WTC11 (cell line): ENCODE measurements at regions not wholly inside any gene's neighbourhood (a gene's known extent, or its start where the extent isn't known, plus 50 kb on each side); places are given as distances from the start of the nearest gene placed in this dataset.

Experiments
- ATAC-seq: fragments of 200-7000 bp; cut with Tn5 transposase; 2 replicates; pipeline ENCODE4 v1.10.0; 2021; ENCODE audit warnings: mild to moderate bottlenecking, moderate library complexity
- CTCF ChIA-PET: fragments of 300-600 bp; sonication (Branson Sonifier 250); formaldehyde crosslinking; loops from one replicate; lab custom pipeline; 2021; ENCODE audit warnings: antibody characterized with exemption; lab: Charles Lee
- POLR2A ChIA-PET: fragments of 350-600 bp; sonication (Branson Sonifier 250); formaldehyde crosslinking; loops from one replicate; lab custom pipeline; 2021; ENCODE audit warnings: antibody characterized with exemption; lab: Charles Lee
- DNase-seq: peaks from one replicate; pipeline ENCODE4 v3.0.0; 2021; ENCODE audit warnings: low spot score
- H3K27ac Mint-ChIP-seq: 2 replicates; pipeline ENCODE4 v1.8.0; 2021; ENCODE audit warnings: mixed read lengths
- H3K27me3 Mint-ChIP-seq: 2 replicates; pipeline ENCODE4 v1.8.0; 2021; ENCODE audit warnings: low read depth, mild to moderate bottlenecking, moderate library complexity, mixed read lengths
- H3K36me3 Mint-ChIP-seq: 2 replicates; pipeline ENCODE4 v1.8.0; 2021; ENCODE audit warnings: mixed read lengths
- H3K4me1 Mint-ChIP-seq: 2 replicates; pipeline ENCODE4 v1.8.0; 2022; ENCODE audit warnings: mixed read lengths
- H3K4me3 Mint-ChIP-seq: 2 replicates; pipeline ENCODE4 v1.8.0; 2021; ENCODE audit warnings: mild to moderate bottlenecking, moderate library complexity, mixed read lengths
- H3K9me3 Mint-ChIP-seq: 2 replicates; pipeline ENCODE4 v1.8.0; 2021; ENCODE audit warnings: mixed read lengths
- ATF3 ChIP-seq: sonication (generic); formaldehyde crosslinking; conservative IDR thresholded peaks from 2 replicates; pipeline ENCODE4 v1.8.1; 2022; ENCODE audit warnings: mild to moderate bottlenecking, missing genetic modification reagents
- CREM ChIP-seq: sonication (generic); formaldehyde crosslinking; IDR thresholded peaks from 2 replicates; pipeline ENCODE4 v1.8.1; 2022; ENCODE audit warnings: mild to moderate bottlenecking, missing genetic modification reagents, moderate library complexity
- ERG ChIP-seq: fragments of 250-450 bp; sonication (Bioruptor Pico); IDR thresholded peaks from 2 replicates; pipeline ENCODE4 v1.8.0; 2021; ENCODE audit warnings: mild to moderate bottlenecking
- FOXJ3 ChIP-seq: sonication (generic); formaldehyde crosslinking; IDR thresholded peaks from 2 replicates; pipeline ENCODE4 v1.9.0; 2021; ENCODE audit warnings: missing genetic modification reagents, mild to moderate bottlenecking, borderline replicate concordance
- HMGA2 ChIP-seq: fragments of 250-450 bp; sonication (Bioruptor Pico); IDR thresholded peaks from 2 replicates; pipeline ENCODE4 v1.4.0; 2021; ENCODE audit warnings: mild to moderate bottlenecking, moderate library complexity
- IRF2 ChIP-seq: sonication (generic); formaldehyde crosslinking; IDR thresholded peaks from 2 replicates; pipeline ENCODE4 v1.8.0; 2022; ENCODE audit warnings: low read depth, missing genetic modification reagents, borderline replicate concordance
- OVOL2 ChIP-seq: fragments of 250-450 bp; sonication (Bioruptor Pico); IDR thresholded peaks from 2 replicates; pipeline ENCODE4 v1.9.0; 2021; ENCODE audit warnings: mild to moderate bottlenecking, borderline replicate concordance
- RELA ChIP-seq: sonication (generic); formaldehyde crosslinking; IDR thresholded peaks from 2 replicates; pipeline ENCODE4 v1.8.1; 2022; ENCODE audit warnings: missing genetic modification reagents, mild to moderate bottlenecking, borderline replicate concordance
- RORB ChIP-seq: fragments of 250-450 bp; sonication (Bioruptor Pico); IDR thresholded peaks from 2 replicates; pipeline ENCODE4 v1.9.0; 2021; ENCODE audit warnings: mild to moderate bottlenecking
- ZBTB21 ChIP-seq: sonication (generic); formaldehyde crosslinking; IDR thresholded peaks from 2 replicates; pipeline ENCODE4 v1.8.1; 2023; ENCODE audit warnings: mild to moderate bottlenecking, missing genetic modification reagents, borderline replicate concordance
- ZNF121 ChIP-seq: sonication (generic); formaldehyde crosslinking; IDR thresholded peaks from 2 replicates; pipeline ENCODE4 v1.8.0; 2023; ENCODE audit warnings: missing genetic modification reagents
- ZNF281 ChIP-seq: sonication (generic); formaldehyde crosslinking; IDR thresholded peaks from 2 replicates; pipeline ENCODE4 v1.8.0; 2023; ENCODE audit warnings: mild to moderate bottlenecking, missing genetic modification reagents
- ZNF396 ChIP-seq: fragments of 250-450 bp; sonication (Bioruptor Pico); IDR thresholded peaks from 2 replicates; pipeline ENCODE4 v1.8.0; 2021; ENCODE audit warnings: mild to moderate bottlenecking, moderate library complexity, borderline replicate concordance
- ZNF416 ChIP-seq: fragments of 250-450 bp; sonication (Bioruptor Pico); IDR thresholded peaks from 2 replicates; pipeline ENCODE4 v1.9.0; 2021; ENCODE audit warnings: mild to moderate bottlenecking, inconsistent platforms
- ZNF512 ChIP-seq: sonication (generic); formaldehyde crosslinking; IDR thresholded peaks from 2 replicates; pipeline ENCODE4 v1.8.1; 2022; ENCODE audit warnings: missing genetic modification reagents, borderline replicate concordance
- TF ChIP-seq, protein P1 (sequence below): sonication (generic); formaldehyde crosslinking; IDR thresholded peaks from 2 replicates; pipeline ENCODE4 v1.8.1; 2022; ENCODE audit warnings: low read depth, mild to moderate bottlenecking, moderate library complexity, missing genetic modification reagents, borderline replicate concordance
- TF ChIP-seq, protein P2 (sequence below): fragments of 250-450 bp; sonication (Bioruptor Pico); IDR thresholded peaks from 2 replicates; pipeline ENCODE4 v1.9.0; 2021; ENCODE audit warnings: moderate library complexity, mild to moderate bottlenecking, inconsistent platforms, borderline replicate concordance
- TF ChIP-seq, protein P3 (sequence below): sonication (generic); formaldehyde crosslinking; IDR thresholded peaks from 2 replicates; pipeline ENCODE4 v1.8.0; 2022; ENCODE audit warnings: missing genetic modification reagents
- TF ChIP-seq, protein P4 (sequence below): sonication (generic); formaldehyde crosslinking; IDR thresholded peaks from 2 replicates; pipeline ENCODE4 v1.8.1; 2022; ENCODE audit warnings: mild to moderate bottlenecking, moderate library complexity, missing genetic modification reagents
- TF ChIP-seq, protein P5 (sequence below): sonication (generic); formaldehyde crosslinking; IDR thresholded peaks from 2 replicates; pipeline ENCODE4 v1.8.1; 2023; ENCODE audit warnings: mild to moderate bottlenecking, missing genetic modification reagents

DNA sequence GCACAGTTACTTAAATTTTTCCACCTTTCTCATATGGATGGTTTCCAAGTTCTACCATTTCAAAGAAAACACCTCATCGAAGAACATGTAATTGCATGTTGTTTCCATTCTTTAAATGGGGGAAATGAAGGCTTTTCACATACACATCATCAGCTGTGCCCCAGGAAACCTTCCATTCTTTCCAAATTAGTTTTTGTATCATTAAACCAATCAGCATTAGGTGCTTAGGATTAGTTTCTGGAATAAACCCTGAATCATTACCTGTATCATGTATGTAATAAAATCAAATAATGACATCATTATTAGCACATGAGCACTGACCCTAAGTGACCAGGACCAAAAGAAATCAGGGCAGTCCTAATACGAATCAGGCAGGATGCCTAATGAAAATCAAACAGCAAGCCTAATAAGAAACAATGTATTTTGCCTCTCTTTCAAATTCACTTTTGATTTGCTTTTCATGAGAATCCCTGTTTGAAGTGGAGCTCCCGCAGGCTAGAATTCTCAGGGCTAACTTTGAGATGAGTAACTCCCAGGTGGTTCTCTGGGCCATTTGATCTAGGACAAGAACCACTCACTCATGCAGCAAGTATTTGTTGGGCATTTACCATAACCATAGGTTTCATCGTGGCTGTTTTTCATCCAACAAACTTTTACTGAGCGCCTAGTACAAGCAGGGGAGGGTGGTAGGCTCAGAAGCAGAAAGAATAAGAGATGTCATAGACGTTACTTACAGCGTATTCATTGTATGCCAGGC is 89.2 kb downstream of the MZT1 start:
- H3K27ac Mint-ChIP-seq, result 0 out of 2 replicates have a peak overlapping the region, but pooled peaks have one; percentile 30
- no peaks in the 10 kb centered on the region for H3K9me3 Mint-ChIP-seq
- peaks cover 29% of the 10 kb centered on the region for H3K4me1 Mint-ChIP-seq
- no peaks in the 10 kb centered on the region for H3K27me3 Mint-ChIP-seq
- H3K36me3 Mint-ChIP-seq, result no peaks in the 10 kb centered on the region
- DNase-seq (no peak), ATAC-seq (peak; percentile 59)
- TF ChIP-seq, protein P1, sequence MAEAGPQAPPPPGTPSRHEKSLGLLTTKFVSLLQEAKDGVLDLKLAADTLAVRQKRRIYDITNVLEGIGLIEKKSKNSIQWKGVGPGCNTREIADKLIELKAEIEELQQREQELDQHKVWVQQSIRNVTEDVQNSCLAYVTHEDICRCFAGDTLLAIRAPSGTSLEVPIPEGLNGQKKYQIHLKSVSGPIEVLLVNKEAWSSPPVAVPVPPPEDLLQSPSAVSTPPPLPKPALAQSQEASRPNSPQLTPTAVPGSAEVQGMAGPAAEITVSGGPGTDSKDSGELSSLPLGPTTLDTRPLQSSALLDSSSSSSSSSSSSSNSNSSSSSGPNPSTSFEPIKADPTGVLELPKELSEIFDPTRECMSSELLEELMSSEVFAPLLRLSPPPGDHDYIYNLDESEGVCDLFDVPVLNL, result no peak
- TF ChIP-seq HMGA2 (CRISPR knock-in tag), result no peak
- TF ChIP-seq ERG (CRISPR knock-in tag), result no peak
- no peak for TF ChIP-seq ZNF121 (CRISPR knock-in tag)
- TF ChIP-seq, protein P2, sequence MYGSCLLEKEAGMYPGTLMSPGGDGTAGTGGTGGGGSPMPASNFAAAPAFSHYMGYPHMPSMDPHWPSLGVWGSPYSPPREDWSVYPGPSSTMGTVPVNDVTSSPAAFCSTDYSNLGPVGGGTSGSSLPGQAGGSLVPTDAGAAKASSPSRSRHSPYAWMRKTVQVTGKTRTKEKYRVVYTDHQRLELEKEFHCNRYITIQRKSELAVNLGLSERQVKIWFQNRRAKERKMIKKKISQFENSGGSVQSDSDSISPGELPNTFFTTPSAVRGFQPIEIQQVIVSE (CRISPR knock-in tag), result no peak
- TF ChIP-seq ATF3 (CRISPR knock-in tag), result no peak
- TF ChIP-seq ZNF396 (CRISPR knock-in tag), result no peak
- no peak for TF ChIP-seq RORB (CRISPR knock-in tag)
- TF ChIP-seq FOXJ3 (CRISPR knock-in tag), result no peak
- no peak for TF ChIP-seq ZBTB21 (CRISPR knock-in tag)
- no peak for TF ChIP-seq ZNF416 (CRISPR knock-in tag)
- TF ChIP-seq, protein P3, sequence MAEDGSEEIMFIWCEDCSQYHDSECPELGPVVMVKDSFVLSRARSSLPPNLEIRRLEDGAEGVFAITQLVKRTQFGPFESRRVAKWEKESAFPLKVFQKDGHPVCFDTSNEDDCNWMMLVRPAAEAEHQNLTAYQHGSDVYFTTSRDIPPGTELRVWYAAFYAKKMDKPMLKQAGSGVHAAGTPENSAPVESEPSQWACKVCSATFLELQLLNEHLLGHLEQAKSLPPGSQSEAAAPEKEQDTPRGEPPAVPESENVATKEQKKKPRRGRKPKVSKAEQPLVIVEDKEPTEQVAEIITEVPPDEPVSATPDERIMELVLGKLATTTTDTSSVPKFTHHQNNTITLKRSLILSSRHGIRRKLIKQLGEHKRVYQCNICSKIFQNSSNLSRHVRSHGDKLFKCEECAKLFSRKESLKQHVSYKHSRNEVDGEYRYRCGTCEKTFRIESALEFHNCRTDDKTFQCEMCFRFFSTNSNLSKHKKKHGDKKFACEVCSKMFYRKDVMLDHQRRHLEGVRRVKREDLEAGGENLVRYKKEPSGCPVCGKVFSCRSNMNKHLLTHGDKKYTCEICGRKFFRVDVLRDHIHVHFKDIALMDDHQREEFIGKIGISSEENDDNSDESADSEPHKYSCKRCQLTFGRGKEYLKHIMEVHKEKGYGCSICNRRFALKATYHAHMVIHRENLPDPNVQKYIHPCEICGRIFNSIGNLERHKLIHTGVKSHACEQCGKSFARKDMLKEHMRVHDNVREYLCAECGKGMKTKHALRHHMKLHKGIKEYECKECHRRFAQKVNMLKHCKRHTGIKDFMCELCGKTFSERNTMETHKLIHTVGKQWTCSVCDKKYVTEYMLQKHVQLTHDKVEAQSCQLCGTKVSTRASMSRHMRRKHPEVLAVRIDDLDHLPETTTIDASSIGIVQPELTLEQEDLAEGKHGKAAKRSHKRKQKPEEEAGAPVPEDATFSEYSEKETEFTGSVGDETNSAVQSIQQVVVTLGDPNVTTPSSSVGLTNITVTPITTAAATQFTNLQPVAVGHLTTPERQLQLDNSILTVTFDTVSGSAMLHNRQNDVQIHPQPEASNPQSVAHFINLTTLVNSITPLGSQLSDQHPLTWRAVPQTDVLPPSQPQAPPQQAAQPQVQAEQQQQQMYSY (CRISPR knock-in tag), result no peak
- TF ChIP-seq, protein P4, sequence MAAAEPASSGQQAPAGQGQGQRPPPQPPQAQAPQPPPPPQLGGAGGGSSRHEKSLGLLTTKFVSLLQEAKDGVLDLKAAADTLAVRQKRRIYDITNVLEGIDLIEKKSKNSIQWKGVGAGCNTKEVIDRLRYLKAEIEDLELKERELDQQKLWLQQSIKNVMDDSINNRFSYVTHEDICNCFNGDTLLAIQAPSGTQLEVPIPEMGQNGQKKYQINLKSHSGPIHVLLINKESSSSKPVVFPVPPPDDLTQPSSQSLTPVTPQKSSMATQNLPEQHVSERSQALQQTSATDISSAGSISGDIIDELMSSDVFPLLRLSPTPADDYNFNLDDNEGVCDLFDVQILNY, result no peak
- TF ChIP-seq OVOL2 (CRISPR knock-in tag), result no peak
- TF ChIP-seq ZNF281, result no peak
- TF ChIP-seq CREM (CRISPR knock-in tag), result no peak
- no peak for TF ChIP-seq IRF2 (CRISPR knock-in tag)
- TF ChIP-seq, protein P5, sequence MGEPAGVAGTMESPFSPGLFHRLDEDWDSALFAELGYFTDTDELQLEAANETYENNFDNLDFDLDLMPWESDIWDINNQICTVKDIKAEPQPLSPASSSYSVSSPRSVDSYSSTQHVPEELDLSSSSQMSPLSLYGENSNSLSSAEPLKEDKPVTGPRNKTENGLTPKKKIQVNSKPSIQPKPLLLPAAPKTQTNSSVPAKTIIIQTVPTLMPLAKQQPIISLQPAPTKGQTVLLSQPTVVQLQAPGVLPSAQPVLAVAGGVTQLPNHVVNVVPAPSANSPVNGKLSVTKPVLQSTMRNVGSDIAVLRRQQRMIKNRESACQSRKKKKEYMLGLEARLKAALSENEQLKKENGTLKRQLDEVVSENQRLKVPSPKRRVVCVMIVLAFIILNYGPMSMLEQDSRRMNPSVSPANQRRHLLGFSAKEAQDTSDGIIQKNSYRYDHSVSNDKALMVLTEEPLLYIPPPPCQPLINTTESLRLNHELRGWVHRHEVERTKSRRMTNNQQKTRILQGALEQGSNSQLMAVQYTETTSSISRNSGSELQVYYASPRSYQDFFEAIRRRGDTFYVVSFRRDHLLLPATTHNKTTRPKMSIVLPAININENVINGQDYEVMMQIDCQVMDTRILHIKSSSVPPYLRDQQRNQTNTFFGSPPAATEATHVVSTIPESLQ (CRISPR knock-in tag), result no peak
- no peak for TF ChIP-seq RELA (CRISPR knock-in tag)
- TF ChIP-seq ZNF512 (CRISPR knock-in tag), result no peak
- H3K4me3 Mint-ChIP-seq, result no peak overlapping the region
- POLR2A ChIA-PET, result no interaction called here
- CTCF ChIA-PET, result interaction anchor here (1.2 to 2.0 kb wide), 2 partner anchors 10 to 13 kb away, joined by 5 to 9 read pairs; no protein-coding TSS in a partner anchor
